ENCODE measurements at regions not wholly inside any gene's neighbourhood (a gene's known extent, or its start where the extent isn't known, plus 50 kb on each side); places are given as distances from the start of the nearest gene placed in this dataset.
A peak's percentile ranks its signal among the peaks of the same experiment; 100 is the strongest.

DNA sequence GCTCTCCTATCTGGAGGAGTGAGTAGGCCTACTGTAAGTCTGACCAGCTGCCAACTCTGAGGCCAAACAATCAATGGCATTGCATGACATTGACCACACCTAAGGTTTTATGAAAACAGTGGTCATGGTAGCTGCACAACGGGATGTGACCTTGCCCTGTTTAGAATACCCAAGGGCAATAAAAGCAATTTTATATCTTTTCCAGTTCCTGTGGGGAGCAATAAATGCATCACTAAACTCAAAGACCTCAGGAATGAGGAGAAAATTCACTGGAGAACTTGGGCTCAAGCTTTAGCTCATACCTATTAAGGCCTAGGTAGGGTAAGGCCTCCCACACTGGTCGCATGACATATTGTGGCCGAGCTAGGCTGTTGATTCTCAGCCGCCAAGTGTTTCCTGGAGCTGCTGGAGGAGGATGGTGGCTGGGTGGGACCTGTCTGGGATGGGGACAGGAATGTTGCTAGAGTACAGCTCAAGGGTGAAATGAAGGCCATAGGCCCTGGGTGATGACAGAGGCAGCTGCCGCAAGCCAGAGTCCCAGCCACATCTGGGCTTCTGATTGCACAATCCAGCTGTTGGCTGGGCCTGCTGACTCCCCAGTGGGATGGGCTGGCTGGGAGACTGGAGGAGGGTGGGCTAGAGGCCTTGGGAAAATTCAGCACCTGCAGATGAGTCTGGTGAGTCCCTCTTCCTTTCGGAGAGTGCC, 313.7 kb downstream of the CYP26B1 start:
- in situ Hi-C loops (cut with HindIII; ENCODE audit: low sequenced_read_pairs) = no loop called here
- no peak for DNase-seq (ENCODE audit: low spot score)

- no peak for DNase-seq (ENCODE audit: low spot score)
- in situ Hi-C loops (cut with HindIII; ENCODE audit: low sequenced_read_pairs) = no loop called here
Observed at GRCh38 chr2:71833272-71833671, 314.4 kb downstream of the CYP26B1 start.

GRCh38 chr2:71832844-71833243, 314.8 kb downstream of the CYP26B1 start:
- DNase-seq (ENCODE audit: low spot score) = peak; percentile 78
- in situ Hi-C loops (cut with HindIII; ENCODE audit: low sequenced_read_pairs) = no loop called here

- no peak for DNase-seq (ENCODE audit: low spot score)
- in situ Hi-C loops (cut with HindIII; ENCODE audit: low sequenced_read_pairs) = no loop called here
Observed at GRCh38 chr2:71832388-71832787, 315.3 kb downstream of the CYP26B1 start.

GRCh38 chr2:71831193-71831577, 316.5 kb downstream of the CYP26B1 start:
- in situ Hi-C loops (cut with HindIII; ENCODE audit: low sequenced_read_pairs) = no loop called here
- DNase-seq (ENCODE audit: low spot score) = peak; percentile 74

- in situ Hi-C loops (cut with HindIII; ENCODE audit: low sequenced_read_pairs) = no loop called here
- DNase-seq (ENCODE audit: low spot score) = no peak
Observed at GRCh38 chr2:71830497-71831192, 317.0 kb downstream of the CYP26B1 start.

GRCh38 chr2:71829008-71829407, 318.7 kb downstream of the CYP26B1 start:
- DNase-seq (ENCODE audit: low spot score) = no peak

GRCh38 chr2:71827973-71828372, 319.7 kb downstream of the CYP26B1 start:
- in situ Hi-C loops (cut with HindIII; ENCODE audit: low sequenced_read_pairs) = no loop called here
- DNase-seq (ENCODE audit: low spot score) = no peak

More at GRCh38 chr2:71829008-71829407, 318.7 kb downstream of the CYP26B1 start:
- in situ Hi-C loops (cut with HindIII; ENCODE audit: low sequenced_read_pairs) = no loop called here

- DNase-seq (ENCODE audit: low spot score) = no peak
- in situ Hi-C loops (cut with HindIII; ENCODE audit: low sequenced_read_pairs) = no loop called here
Observed at GRCh38 chr2:71827524-71827901, 320.1 kb downstream of the CYP26B1 start.

- in situ Hi-C loops (cut with HindIII; ENCODE audit: low sequenced_read_pairs) = no loop called here
- DNase-seq (ENCODE audit: low spot score) = no peak
Observed at GRCh38 chr2:71826826-71827523, 320.7 kb downstream of the CYP26B1 start.

GRCh38 chr2:71826299-71826698, 321.4 kb downstream of the CYP26B1 start:
- in situ Hi-C loops (cut with HindIII; ENCODE audit: low sequenced_read_pairs) = no loop called here
- no peak for DNase-seq (ENCODE audit: low spot score)

- no peak for DNase-seq (ENCODE audit: low spot score)
- in situ Hi-C loops (cut with HindIII; ENCODE audit: low sequenced_read_pairs) = no loop called here
Observed at GRCh38 chr2:71824436-71824835, 323.2 kb downstream of the CYP26B1 start.

GRCh38 chr2:71823526-71823925, 324.1 kb downstream of the CYP26B1 start:
- DNase-seq (ENCODE audit: low spot score) = no peak
- in situ Hi-C loops (cut with HindIII; ENCODE audit: low sequenced_read_pairs) = no loop called here

DNA sequence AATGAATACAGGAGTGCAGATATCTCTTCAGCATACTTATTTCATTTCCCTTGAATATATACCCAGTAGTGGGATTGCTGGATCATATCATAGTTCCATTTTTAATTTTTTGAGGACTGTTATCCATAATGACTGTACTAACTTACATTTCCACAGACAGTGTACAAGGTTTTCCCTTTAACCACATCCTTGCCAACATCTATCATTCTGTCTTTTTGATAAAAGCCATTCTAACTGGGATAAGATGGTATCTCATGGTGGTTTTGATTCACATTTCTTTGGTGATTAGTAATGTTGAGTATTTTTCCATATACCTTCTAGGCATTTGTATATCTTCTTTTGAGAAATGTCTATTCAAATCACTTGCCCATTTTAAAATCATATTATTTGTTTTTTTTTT, 325.2 kb downstream of the CYP26B1 start:
- DNase-seq (ENCODE audit: low spot score) = no peak
- in situ Hi-C loops (cut with HindIII; ENCODE audit: low sequenced_read_pairs) = no loop called here

DNA sequence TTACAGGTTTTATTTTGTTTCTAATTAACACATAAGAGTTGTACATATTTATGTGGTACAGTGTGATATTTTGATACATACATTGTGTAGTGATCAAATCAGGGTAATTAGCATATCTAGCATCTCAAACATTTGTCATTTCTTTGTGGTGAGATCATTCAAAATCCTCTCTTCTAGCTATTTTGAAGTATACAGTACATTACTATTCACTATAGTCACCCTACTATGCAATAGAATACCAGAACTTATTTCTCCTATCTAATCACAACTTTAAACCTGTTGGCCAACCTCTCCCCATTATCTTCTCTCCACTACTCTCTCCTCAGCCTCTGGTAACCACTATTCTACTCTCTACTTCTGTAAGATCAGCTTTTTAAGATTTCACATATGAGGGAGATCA, 325.8 kb downstream of the CYP26B1 start:
- in situ Hi-C loops (cut with HindIII; ENCODE audit: low sequenced_read_pairs) = no loop called here
- no peak for DNase-seq (ENCODE audit: low spot score)

- no peak for DNase-seq (ENCODE audit: low spot score)
- in situ Hi-C loops (cut with HindIII; ENCODE audit: low sequenced_read_pairs) = no loop called here
Observed at GRCh38 chr2:71816815-71817214, 330.8 kb downstream of the CYP26B1 start.

- DNase-seq (ENCODE audit: low spot score) = no peak
- in situ Hi-C loops (cut with HindIII; ENCODE audit: low sequenced_read_pairs) = no loop called here
Observed at GRCh38 chr2:71815701-71816474, 331.8 kb downstream of the CYP26B1 start.

GRCh38 chr2:71814885-71815284, 332.8 kb downstream of the CYP26B1 start:
- in situ Hi-C loops (cut with HindIII; ENCODE audit: low sequenced_read_pairs) = no loop called here
- no peak for DNase-seq (ENCODE audit: low spot score)

GRCh38 chr2:71813807-71814470, 333.7 kb downstream of the CYP26B1 start:
- in situ Hi-C loops (cut with HindIII; ENCODE audit: low sequenced_read_pairs) = no loop called here

More at GRCh38 chr2:71813807-71814470, 333.7 kb downstream of the CYP26B1 start:
- DNase-seq (ENCODE audit: low spot score) = no peak

All from G401 (cell line).